Endothelial cell of umbilical vein (primary cell): ENCODE measurements at regions not wholly inside any gene's neighbourhood (a gene's known extent, or its start where the extent isn't known, plus 50 kb on each side); places are given as distances from the start of the nearest gene placed in this dataset.

Experiments
- EZH2 ChIP-seq: IDR thresholded peaks from 2 replicates; pipeline ENCODE4 v1.6.1; 2012; ENCODE audit warnings: borderline replicate concordance, low read depth, mild to moderate bottlenecking, moderate library complexity, low read length, inconsistent platforms; ENCODE audit not compliant: severe bottlenecking
- FOS ChIP-seq: IDR thresholded peaks from 2 replicates; pipeline ENCODE4 v1.6.1; 2011; ENCODE audit warnings: mild to moderate bottlenecking, low read length, moderate library complexity, borderline replicate concordance; ENCODE audit not compliant: insufficient read depth
- GATA2 ChIP-seq: IDR thresholded peaks from 2 replicates; pipeline ENCODE4 v1.7.0; 2011; ENCODE audit warnings: low read depth, mild to moderate bottlenecking, moderate library complexity, mixed read lengths, low read length; ENCODE audit not compliant: insufficient read length, insufficient read depth
- JUN ChIP-seq: IDR thresholded peaks from 2 replicates; pipeline ENCODE4 v1.6.1; 2011; ENCODE audit warnings: borderline replicate concordance, low read depth; ENCODE audit not compliant: insufficient read length, insufficient read depth
- POLR2A ChIP-seq: IDR thresholded peaks from 2 replicates; pipeline ENCODE4 v1.6.1; 2012; ENCODE audit warnings: low read depth, mild to moderate bottlenecking, control low read depth, low read length
- POLR2AphosphoS5 ChIP-seq: IDR thresholded peaks from 2 replicates; pipeline ENCODE4 v1.6.1; 2012; ENCODE audit warnings: low read depth, mild to moderate bottlenecking, control low read depth, low read length, moderate library complexity; ENCODE audit not compliant: insufficient read depth
- TF ChIP-seq, protein P1 (sequence below), 2 donors: IDR thresholded peaks; 1 replicate in 1 of 2; 2 replicates in 1 of 2; pipeline ENCODE4 v1.5.1; 2011; ENCODE audit warnings: low read length in 2 of 2, mild to moderate bottlenecking in 2 of 2, moderate library complexity in 2 of 2, control low read depth in 1 of 2, inconsistent platforms in 1 of 2, low read depth in 1 of 2; ENCODE audit not compliant: insufficient read depth in 1 of 2; ENCODE audit errors: extremely low read depth in 1 of 2
- TF ChIP-seq, protein P2 (sequence below): IDR thresholded peaks from 2 replicates; pipeline ENCODE4 v1.6.1; 2011; ENCODE audit not compliant: insufficient read depth, insufficient read length

DNA sequence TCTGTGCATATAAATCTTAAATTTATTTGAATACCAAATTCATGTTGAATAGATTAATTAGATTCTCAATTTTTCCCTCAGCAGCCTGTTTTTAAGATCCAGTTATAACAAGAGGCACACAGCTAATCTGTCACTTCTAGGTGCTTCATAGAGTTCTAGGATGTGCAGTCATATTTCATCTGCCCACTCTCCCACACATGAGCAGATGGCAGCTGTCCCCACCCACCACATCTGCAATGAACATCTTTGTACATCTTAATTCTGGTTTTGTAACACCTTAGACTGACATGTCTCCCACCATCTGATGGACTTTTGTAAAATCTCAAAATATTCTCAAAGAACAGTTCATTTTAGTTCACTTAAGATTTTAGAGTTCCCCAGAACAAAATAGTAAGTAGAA lies 250.8 kb upstream of the ST6GAL2 start:
- TF ChIP-seq, protein P1, sequence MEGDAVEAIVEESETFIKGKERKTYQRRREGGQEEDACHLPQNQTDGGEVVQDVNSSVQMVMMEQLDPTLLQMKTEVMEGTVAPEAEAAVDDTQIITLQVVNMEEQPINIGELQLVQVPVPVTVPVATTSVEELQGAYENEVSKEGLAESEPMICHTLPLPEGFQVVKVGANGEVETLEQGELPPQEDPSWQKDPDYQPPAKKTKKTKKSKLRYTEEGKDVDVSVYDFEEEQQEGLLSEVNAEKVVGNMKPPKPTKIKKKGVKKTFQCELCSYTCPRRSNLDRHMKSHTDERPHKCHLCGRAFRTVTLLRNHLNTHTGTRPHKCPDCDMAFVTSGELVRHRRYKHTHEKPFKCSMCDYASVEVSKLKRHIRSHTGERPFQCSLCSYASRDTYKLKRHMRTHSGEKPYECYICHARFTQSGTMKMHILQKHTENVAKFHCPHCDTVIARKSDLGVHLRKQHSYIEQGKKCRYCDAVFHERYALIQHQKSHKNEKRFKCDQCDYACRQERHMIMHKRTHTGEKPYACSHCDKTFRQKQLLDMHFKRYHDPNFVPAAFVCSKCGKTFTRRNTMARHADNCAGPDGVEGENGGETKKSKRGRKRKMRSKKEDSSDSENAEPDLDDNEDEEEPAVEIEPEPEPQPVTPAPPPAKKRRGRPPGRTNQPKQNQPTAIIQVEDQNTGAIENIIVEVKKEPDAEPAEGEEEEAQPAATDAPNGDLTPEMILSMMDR (IDR thresholded peaks at IDR 0.05; ENCODE audit: extremely low read depth in 1 of 2, insufficient read depth in 1 of 2, low read depth in 1 of 2, low read length in 2 of 2), result no peak
- no peak for TF ChIP-seq FOS
- no peak for TF ChIP-seq POLR2A
- no peak for TF ChIP-seq JUN
- no peak for TF ChIP-seq EZH2
- TF ChIP-seq POLR2AphosphoS5, result no peak
- TF ChIP-seq, protein P2, sequence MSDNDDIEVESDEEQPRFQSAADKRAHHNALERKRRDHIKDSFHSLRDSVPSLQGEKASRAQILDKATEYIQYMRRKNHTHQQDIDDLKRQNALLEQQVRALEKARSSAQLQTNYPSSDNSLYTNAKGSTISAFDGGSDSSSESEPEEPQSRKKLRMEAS, result no peak
- TF ChIP-seq GATA2, result no peak
